ENCODE measurements at regions not wholly inside any gene's neighbourhood (a gene's known extent, or its start where the extent isn't known, plus 50 kb on each side); places are given as distances from the start of the nearest gene placed in this dataset.

- no peak overlapping the region for H3K4me3 ChIP-seq (ENCODE audit: control insufficient read depth in 2 of 3, extremely low read depth in 1 of 3, insufficient read depth in 2 of 3, low read depth in 1 of 3, low read length in 3 of 3)
- FAIRE-seq (no peak), DNase-seq (ENCODE audit: low read depth, low spot score) (no peak)
- no peak overlapping the region for H3K4me2 ChIP-seq (ENCODE audit: control insufficient read depth, extremely low read depth, insufficient read depth, low read depth, low read length)
- dilution Hi-C loops (cut with MboI; ENCODE audit: extremely low pct_ligation_motif_present, low sequenced_read_pairs): no loop called here
- no peaks in the 10 kb centered on the region for H3K4me1 ChIP-seq (ENCODE audit: control insufficient read depth, extremely low read depth, insufficient read depth, low read length)
- no peaks in the 10 kb centered on the region for H3K9me1 ChIP-seq (ENCODE audit: control insufficient read depth, extremely low read depth, insufficient read depth, low read length)
- H4K20me1 ChIP-seq (ENCODE audit: control insufficient read depth, extremely low read depth, insufficient read depth, low read length): no peaks in the 10 kb centered on the region
- H3K9me3 ChIP-seq (ENCODE audit: control insufficient read depth, low read depth, low read length): no peaks in the 10 kb centered on the region
- H3K9ac ChIP-seq (ENCODE audit: control insufficient read depth, extremely low read depth, insufficient read depth, low read length): no peak overlapping the region
- H3K27ac ChIP-seq (ENCODE audit: control insufficient read depth, insufficient read depth, low read length): no peak overlapping the region
- no peaks in the 10 kb centered on the region for H3K36me3 ChIP-seq (ENCODE audit: control insufficient read depth in 2 of 2, extremely low read depth in 1 of 2, insufficient read depth in 2 of 2, low read length in 2 of 2)
- H2AFZ ChIP-seq (ENCODE audit: control insufficient read depth, low read length): no peak overlapping the region
- TF ChIP-seq CTCF (optimal IDR thresholded peaks at IDR 0.05 in 1 of 3, IDR thresholded peaks at IDR 0.05 in 1 of 3, conservative IDR thresholded peaks at IDR 0.05 in 1 of 3; ENCODE audit: extremely low read depth in 1 of 3, insufficient read depth in 2 of 3, low read length in 3 of 3) (no peak), EZH2 (IDR thresholded peaks at IDR 0.05; ENCODE audit: low read length) (no peak)
- no peaks in the 10 kb centered on the region for H3K27me3 ChIP-seq (ENCODE audit: control insufficient read depth, extremely low read depth, insufficient read depth, low read length)
- no peaks in the 10 kb centered on the region for H3K79me2 ChIP-seq (ENCODE audit: control insufficient read depth, insufficient read depth, low read length)
Observed at GRCh38 chr2:103138123-103138901, 376.5 kb downstream of the TMEM182 start.

GRCh38 chr2:103139628-103140268 is 377.9 kb downstream of the TMEM182 start:
- no peaks in the 10 kb centered on the region for H3K9me1 ChIP-seq (ENCODE audit: control insufficient read depth, extremely low read depth, insufficient read depth, low read length)
- TF ChIP-seq CTCF (optimal IDR thresholded peaks at IDR 0.05 in 1 of 3, IDR thresholded peaks at IDR 0.05 in 1 of 3, conservative IDR thresholded peaks at IDR 0.05 in 1 of 3; ENCODE audit: extremely low read depth in 1 of 3, insufficient read depth in 2 of 3, low read length in 3 of 3): no peak
- TF ChIP-seq EZH2 (IDR thresholded peaks at IDR 0.05; ENCODE audit: low read length): no peak
- no peaks in the 10 kb centered on the region for H3K9me3 ChIP-seq (ENCODE audit: control insufficient read depth, low read depth, low read length)
- H3K4me2 ChIP-seq (ENCODE audit: control insufficient read depth, extremely low read depth, insufficient read depth, low read depth, low read length): no peak overlapping the region
- H3K36me3 ChIP-seq (ENCODE audit: control insufficient read depth in 2 of 2, extremely low read depth in 1 of 2, insufficient read depth in 2 of 2, low read length in 2 of 2): no peaks in the 10 kb centered on the region
- H3K4me1 ChIP-seq (ENCODE audit: control insufficient read depth, extremely low read depth, insufficient read depth, low read length): no peaks in the 10 kb centered on the region
- no peaks in the 10 kb centered on the region for H4K20me1 ChIP-seq (ENCODE audit: control insufficient read depth, extremely low read depth, insufficient read depth, low read length)
- no peaks in the 10 kb centered on the region for H3K27me3 ChIP-seq (ENCODE audit: control insufficient read depth, extremely low read depth, insufficient read depth, low read length)
- dilution Hi-C loops (cut with MboI; ENCODE audit: extremely low pct_ligation_motif_present, low sequenced_read_pairs): no loop called here
- no peak overlapping the region for H3K27ac ChIP-seq (ENCODE audit: control insufficient read depth, insufficient read depth, low read length)
- H3K79me2 ChIP-seq (ENCODE audit: control insufficient read depth, insufficient read depth, low read length): no peaks in the 10 kb centered on the region
- no peak for DNase-seq (ENCODE audit: low read depth, low spot score)
- H3K9ac ChIP-seq (ENCODE audit: control insufficient read depth, extremely low read depth, insufficient read depth, low read length): no peak overlapping the region
- H2AFZ ChIP-seq (ENCODE audit: control insufficient read depth, low read length): no peak overlapping the region
- FAIRE-seq: no peak
- H3K4me3 ChIP-seq (ENCODE audit: control insufficient read depth in 2 of 3, extremely low read depth in 1 of 3, insufficient read depth in 2 of 3, low read depth in 1 of 3, low read length in 3 of 3): no peak overlapping the region
